ENCODE measurements at regions not wholly inside any gene's neighbourhood (a gene's known extent, or its start where the extent isn't known, plus 50 kb on each side); places are given as distances from the start of the nearest gene placed in this dataset.

- Histone ChIP-seq H3K4me1 (ENCODE audit: control insufficient read depth in 2 of 2, insufficient read depth in 2 of 2, low read length in 1 of 2) (no peaks in the 10 kb centered on the region), H3K4me3 (ENCODE audit: low read depth in 1 of 2, low read length in 2 of 2) (no peak overlapping the region), H3K36me3 (ENCODE audit: control insufficient read depth in 2 of 2, insufficient read depth in 2 of 2, low read length in 1 of 2) (no peaks in the 10 kb centered on the region), H3K9me3 (ENCODE audit: control insufficient read depth in 2 of 2, insufficient read depth in 1 of 2, low read depth in 1 of 2, low read length in 1 of 2) (no peaks in the 10 kb centered on the region), H3K27ac (ENCODE audit: low read depth in 2 of 2, low read length in 1 of 2) (no peak overlapping the region), H3K27me3 (ENCODE audit: control insufficient read depth in 1 of 2, insufficient read depth in 2 of 2, low read length in 2 of 2) (no peaks in the 10 kb centered on the region)
- WGBS, 2 donors, result 75 to 79% methylated on average over 4 of the region's 4 CpGs
Measured at GRCh38 chr5:124949862-124950261, 203.4 kb upstream of the ZNF608 start.

- WGBS, 2 donors, result 90 to 93% methylated on average over 3 of the region's 3 CpGs
- no peaks in the 10 kb centered on the region for H3K36me3 ChIP-seq (ENCODE audit: control insufficient read depth in 2 of 2, insufficient read depth in 2 of 2, low read length in 1 of 2)
- no peaks in the 10 kb centered on the region for H3K4me1 ChIP-seq (ENCODE audit: control insufficient read depth in 2 of 2, insufficient read depth in 2 of 2, low read length in 1 of 2)
Measured at GRCh38 chr5:124951105-124951504, 204.7 kb upstream of the ZNF608 start.

GRCh38 chr5:124951661-124952060 is 205.2 kb upstream of the ZNF608 start:
- H3K9me3 ChIP-seq (ENCODE audit: control insufficient read depth in 2 of 2, insufficient read depth in 1 of 2, low read depth in 1 of 2, low read length in 1 of 2), result no peaks in the 10 kb centered on the region
- no peaks in the 10 kb centered on the region for H3K4me1 ChIP-seq (ENCODE audit: control insufficient read depth in 2 of 2, insufficient read depth in 2 of 2, low read length in 1 of 2)
- 85 to 91% methylated on average over 3 of the region's 3 CpGs for WGBS, 2 donors
- H3K36me3 ChIP-seq (ENCODE audit: control insufficient read depth in 2 of 2, insufficient read depth in 2 of 2, low read length in 1 of 2), result no peaks in the 10 kb centered on the region
- H3K27ac ChIP-seq (ENCODE audit: low read depth in 2 of 2, low read length in 1 of 2), result no peak overlapping the region
- no peak overlapping the region for H3K4me3 ChIP-seq (ENCODE audit: low read depth in 1 of 2, low read length in 2 of 2)
- no peaks in the 10 kb centered on the region for H3K27me3 ChIP-seq (ENCODE audit: control insufficient read depth in 1 of 2, insufficient read depth in 2 of 2, low read length in 2 of 2)

More at GRCh38 chr5:124951105-124951504, 204.7 kb upstream of the ZNF608 start:
- Histone ChIP-seq H3K27me3 (ENCODE audit: control insufficient read depth in 1 of 2, insufficient read depth in 2 of 2, low read length in 2 of 2) (no peaks in the 10 kb centered on the region), H3K27ac (ENCODE audit: low read depth in 2 of 2, low read length in 1 of 2) (no peak overlapping the region), H3K9me3 (ENCODE audit: control insufficient read depth in 2 of 2, insufficient read depth in 1 of 2, low read depth in 1 of 2, low read length in 1 of 2) (no peaks in the 10 kb centered on the region), H3K4me3 (ENCODE audit: low read depth in 1 of 2, low read length in 2 of 2) (no peak overlapping the region)

GRCh38 chr5:124952079-124952478 is 205.6 kb upstream of the ZNF608 start:
- Histone ChIP-seq H3K27me3 (ENCODE audit: control insufficient read depth in 1 of 2, insufficient read depth in 2 of 2, low read length in 2 of 2) (no peaks in the 10 kb centered on the region), H3K4me1 (ENCODE audit: control insufficient read depth in 2 of 2, insufficient read depth in 2 of 2, low read length in 1 of 2) (no peaks in the 10 kb centered on the region), H3K4me3 (ENCODE audit: low read depth in 1 of 2, low read length in 2 of 2) (no peak overlapping the region), H3K36me3 (ENCODE audit: control insufficient read depth in 2 of 2, insufficient read depth in 2 of 2, low read length in 1 of 2) (no peaks in the 10 kb centered on the region), H3K27ac (ENCODE audit: low read depth in 2 of 2, low read length in 1 of 2) (no peak overlapping the region), H3K9me3 (ENCODE audit: control insufficient read depth in 2 of 2, insufficient read depth in 1 of 2, low read depth in 1 of 2, low read length in 1 of 2) (no peaks in the 10 kb centered on the region)
- 81 to 83% methylated on average over 7 of the region's 7 CpGs for WGBS, 2 donors

GRCh38 chr5:124952566-124952965 is 206.1 kb upstream of the ZNF608 start:
- no peak overlapping the region for H3K27ac ChIP-seq (ENCODE audit: low read depth in 2 of 2, low read length in 1 of 2)
- H3K27me3 ChIP-seq (ENCODE audit: control insufficient read depth in 1 of 2, insufficient read depth in 2 of 2, low read length in 2 of 2), result no peaks in the 10 kb centered on the region
- no peaks in the 10 kb centered on the region for H3K36me3 ChIP-seq (ENCODE audit: control insufficient read depth in 2 of 2, insufficient read depth in 2 of 2, low read length in 1 of 2)
- no peak overlapping the region for H3K4me3 ChIP-seq (ENCODE audit: low read depth in 1 of 2, low read length in 2 of 2)
- no peaks in the 10 kb centered on the region for H3K9me3 ChIP-seq (ENCODE audit: control insufficient read depth in 2 of 2, insufficient read depth in 1 of 2, low read depth in 1 of 2, low read length in 1 of 2)
- H3K4me1 ChIP-seq (ENCODE audit: control insufficient read depth in 2 of 2, insufficient read depth in 2 of 2, low read length in 1 of 2), result no peaks in the 10 kb centered on the region
- 86 to 87% methylated on average over 2 of the region's 2 CpGs for whole genome bisulfite sequencing, 2 donors

GRCh38 chr5:124954784-124955183 is 208.3 kb upstream of the ZNF608 start:
- Histone ChIP-seq H3K4me1 (ENCODE audit: control insufficient read depth in 2 of 2, insufficient read depth in 2 of 2, low read length in 1 of 2) (no peaks in the 10 kb centered on the region), H3K36me3 (ENCODE audit: control insufficient read depth in 2 of 2, insufficient read depth in 2 of 2, low read length in 1 of 2) (no peaks in the 10 kb centered on the region), H3K27ac (ENCODE audit: low read depth in 2 of 2, low read length in 1 of 2) (no peak overlapping the region), H3K4me3 (ENCODE audit: low read depth in 1 of 2, low read length in 2 of 2) (no peak overlapping the region), H3K9me3 (ENCODE audit: control insufficient read depth in 2 of 2, insufficient read depth in 1 of 2, low read depth in 1 of 2, low read length in 1 of 2) (no peaks in the 10 kb centered on the region), H3K27me3 (ENCODE audit: control insufficient read depth in 1 of 2, insufficient read depth in 2 of 2, low read length in 2 of 2) (no peaks in the 10 kb centered on the region)
- 93 to 94% methylated on average over 2 of the region's 2 CpGs for WGBS, 2 donors

GRCh38 chr5:124956471-124957029 is 210.1 kb upstream of the ZNF608 start:
- WGBS, 2 donors, result 58 to 67% methylated on average over 1 of the region's 1 CpG
- no peak overlapping the region for H3K4me3 ChIP-seq (ENCODE audit: low read depth in 1 of 2, low read length in 2 of 2)
- no peaks in the 10 kb centered on the region for H3K4me1 ChIP-seq (ENCODE audit: control insufficient read depth in 2 of 2, insufficient read depth in 2 of 2, low read length in 1 of 2)
- H3K9me3 ChIP-seq (ENCODE audit: control insufficient read depth in 2 of 2, insufficient read depth in 1 of 2, low read depth in 1 of 2, low read length in 1 of 2), result no peaks in the 10 kb centered on the region
- no peaks in the 10 kb centered on the region for H3K27me3 ChIP-seq (ENCODE audit: control insufficient read depth in 1 of 2, insufficient read depth in 2 of 2, low read length in 2 of 2)
- H3K27ac ChIP-seq (ENCODE audit: low read depth in 2 of 2, low read length in 1 of 2), result no peak overlapping the region
- H3K36me3 ChIP-seq (ENCODE audit: control insufficient read depth in 2 of 2, insufficient read depth in 2 of 2, low read length in 1 of 2), result no peaks in the 10 kb centered on the region

- Histone ChIP-seq H3K27ac (ENCODE audit: low read depth in 2 of 2, low read length in 1 of 2) (no peak overlapping the region), H3K4me1 (ENCODE audit: control insufficient read depth in 2 of 2, insufficient read depth in 2 of 2, low read length in 1 of 2) (no peaks in the 10 kb centered on the region), H3K36me3 (ENCODE audit: control insufficient read depth in 2 of 2, insufficient read depth in 2 of 2, low read length in 1 of 2) (no peaks in the 10 kb centered on the region), H3K9me3 (ENCODE audit: control insufficient read depth in 2 of 2, insufficient read depth in 1 of 2, low read depth in 1 of 2, low read length in 1 of 2) (no peaks in the 10 kb centered on the region), H3K4me3 (ENCODE audit: low read depth in 1 of 2, low read length in 2 of 2) (no peak overlapping the region), H3K27me3 (ENCODE audit: control insufficient read depth in 1 of 2, insufficient read depth in 2 of 2, low read length in 2 of 2) (no peaks in the 10 kb centered on the region)
- WGBS, 2 donors, result 83 to 91% methylated on average over 5 of the region's 5 CpGs
Measured at GRCh38 chr5:124957063-124957462, 210.6 kb upstream of the ZNF608 start.

GRCh38 chr5:124960266-124960665 is 213.8 kb upstream of the ZNF608 start:
- no peaks in the 10 kb centered on the region for H3K27me3 ChIP-seq (ENCODE audit: control insufficient read depth in 1 of 2, insufficient read depth in 2 of 2, low read length in 2 of 2)
- H3K9me3 ChIP-seq (ENCODE audit: control insufficient read depth in 2 of 2, insufficient read depth in 1 of 2, low read depth in 1 of 2, low read length in 1 of 2), result no peaks in the 10 kb centered on the region
- no peaks in the 10 kb centered on the region for H3K36me3 ChIP-seq (ENCODE audit: control insufficient read depth in 2 of 2, insufficient read depth in 2 of 2, low read length in 1 of 2)
- no peak overlapping the region for H3K27ac ChIP-seq (ENCODE audit: low read depth in 2 of 2, low read length in 1 of 2)
- 86 to 90% methylated on average over 4 of the region's 4 CpGs for WGBS, 2 donors
- no peak overlapping the region for H3K4me3 ChIP-seq (ENCODE audit: low read depth in 1 of 2, low read length in 2 of 2)
- H3K4me1 ChIP-seq (ENCODE audit: control insufficient read depth in 2 of 2, insufficient read depth in 2 of 2, low read length in 1 of 2), result no peaks in the 10 kb centered on the region

GRCh38 chr5:124961521-124961920 is 215.1 kb upstream of the ZNF608 start:
- H3K9me3 ChIP-seq (ENCODE audit: control insufficient read depth in 2 of 2, insufficient read depth in 1 of 2, low read depth in 1 of 2, low read length in 1 of 2), result no peaks in the 10 kb centered on the region
- no peaks in the 10 kb centered on the region for H3K4me1 ChIP-seq (ENCODE audit: control insufficient read depth in 2 of 2, insufficient read depth in 2 of 2, low read length in 1 of 2)
- 79 to 92% methylated on average over 4 of the region's 4 CpGs for WGBS, 2 donors
- H3K27me3 ChIP-seq (ENCODE audit: control insufficient read depth in 1 of 2, insufficient read depth in 2 of 2, low read length in 2 of 2), result no peaks in the 10 kb centered on the region
- no peak overlapping the region for H3K27ac ChIP-seq (ENCODE audit: low read depth in 2 of 2, low read length in 1 of 2)
- no peaks in the 10 kb centered on the region for H3K36me3 ChIP-seq (ENCODE audit: control insufficient read depth in 2 of 2, insufficient read depth in 2 of 2, low read length in 1 of 2)
- H3K4me3 ChIP-seq (ENCODE audit: low read depth in 1 of 2, low read length in 2 of 2), result no peak overlapping the region

Measured in esophagus (tissue), 2 donors.